ENCODE measurements at regions not wholly inside any gene's neighbourhood (a gene's known extent, or its start where the extent isn't known, plus 50 kb on each side); places are given as distances from the start of the nearest gene placed in this dataset.

- WGBS, 2 experiments (ENCODE audit: extremely low coverage in 1 of 2, insufficient coverage in 1 of 2, insufficient read length in 1 of 2, insufficient replicate concordance in 2 of 2, low coverage in 1 of 2, low lambda C conversion rate in 2 of 2, missing lambda C conversion rate in 1 of 2): 95% methylated on average over 5 of the region's 5 CpGs; no CpG with 5 or more reads in 1 of the 2 experiments
- no peaks in the 10 kb centered on the region for H3K36me3 ChIP-seq (ENCODE audit: control insufficient read depth in 2 of 4, insufficient read depth in 4 of 4, low read length in 3 of 4)
- no peaks in the 10 kb centered on the region for H3K9me3 ChIP-seq (ENCODE audit: insufficient read depth in 2 of 2, low read depth in 1 of 2, low read length in 1 of 2)
- no peaks in the 10 kb centered on the region for H3K23me2 ChIP-seq (ENCODE audit: low read depth, low read length)
- no peak overlapping the region for H2BK15ac ChIP-seq (ENCODE audit: low read length)
- no peak overlapping the region for H3K4me2 ChIP-seq (ENCODE audit: insufficient read depth in 1 of 2, low read depth in 2 of 2, low read length in 2 of 2)
- H3K4me1 ChIP-seq (replicated peaks in 1 of 4; ENCODE audit: control insufficient read depth in 3 of 4, insufficient read depth in 4 of 4, low read length in 3 of 4): no peaks in the 10 kb centered on the region
- no peak for FAIRE-seq
- H3K56ac ChIP-seq (replicated peaks; ENCODE audit: insufficient read length, low read depth, low read length): no peak overlapping the region
- no peaks in the 10 kb centered on the region for H3K79me1 ChIP-seq (ENCODE audit: low read depth, low read length)
- no peak for DNase-seq (ENCODE audit: low read depth in 1 of 2, low spot score in 2 of 2)
- peaks cover 0 to 2% (median 1%) of the 10 kb centered on the region in 4 experiments; a peak in 2 of 7 replicates for H3K27me3 ChIP-seq (replicated peaks in 1 of 4; ENCODE audit: control insufficient read depth in 3 of 4, extremely low read depth in 1 of 4, insufficient read depth in 3 of 4, low read length in 3 of 4)
- no peak overlapping the region for H3K18ac ChIP-seq (ENCODE audit: extremely low read depth, low read length)
- no peak overlapping the region for H3K27ac ChIP-seq (ENCODE audit: low read depth, low read length)
- H2BK20ac ChIP-seq (ENCODE audit: low read length): no peak overlapping the region
- no peak overlapping the region for H2AK5ac ChIP-seq (ENCODE audit: low read depth, low read length)
- H4K20me1 ChIP-seq (replicated peaks in 1 of 2; ENCODE audit: control insufficient read depth in 1 of 2, insufficient read depth in 2 of 2, low read length in 2 of 2): no peaks in the 10 kb centered on the region
- no peaks in the 10 kb centered on the region for H3K79me2 ChIP-seq (ENCODE audit: control insufficient read depth in 1 of 2, insufficient read depth in 2 of 2, low read length in 2 of 2)
- no peak overlapping the region for H3K14ac ChIP-seq (ENCODE audit: insufficient read length)
- no peak overlapping the region for H2BK120ac ChIP-seq (replicated peaks; ENCODE audit: low read depth, low read length)
- H3K4me3 ChIP-seq (ENCODE audit: extremely low read depth in 1 of 4, insufficient read depth in 2 of 4, low read depth in 3 of 4, low read length in 4 of 4): no peak overlapping the region
- no peak overlapping the region for H2AFZ ChIP-seq (ENCODE audit: low read length)
- H3K4ac ChIP-seq (replicated peaks; ENCODE audit: insufficient read length, low read depth, low read length): no peak overlapping the region
- CTCF ChIA-PET (ENCODE audit: partially characterized antibody): interaction anchor here (1.4 to 3.6 kb wide), 5 partner anchors 12 to 162 kb away, joined by 4 to 20 read pairs (median 6); no protein-coding TSS in a partner anchor
- H2BK12ac ChIP-seq (ENCODE audit: low read depth, low read length): no peak overlapping the region
- H4K8ac ChIP-seq (ENCODE audit: extremely low read depth, insufficient read depth, low read length): no peak overlapping the region
- no peak for TF ChIP-seq RBBP5 (IDR thresholded peaks at IDR 0.05; ENCODE audit: borderline replicate concordance, low read depth, low read length)
- TF ChIP-seq KDM5A (IDR thresholded peaks at IDR 0.05; ENCODE audit: low read length): no peak
- no peak for TF ChIP-seq RAD21 (IDR thresholded peaks at IDR 0.05 in 1 of 2, conservative IDR thresholded peaks at IDR 0.05 in 1 of 2; ENCODE audit: low read depth in 2 of 2, low read length in 2 of 2)
- no peak for TF ChIP-seq SAP30 (IDR thresholded peaks at IDR 0.05; ENCODE audit: insufficient read depth, insufficient replicate concordance, low read length)
- TF ChIP-seq SP4 (IDR thresholded peaks at IDR 0.05; ENCODE audit: low read length): no peak
- no peak for TF ChIP-seq EGR1 (IDR thresholded peaks at IDR 0.05; ENCODE audit: borderline replicate concordance, low read depth, low read length)
- no peak for TF ChIP-seq MAX (IDR thresholded peaks at IDR 0.05)
- TF ChIP-seq TBP (IDR thresholded peaks at IDR 0.05; ENCODE audit: low read depth, low read length): no peak
- TF ChIP-seq TAF1 (IDR thresholded peaks at IDR 0.05; ENCODE audit: low read depth, low read length): no peak
- H4K5ac ChIP-seq (ENCODE audit: insufficient read length, low read depth, low read length): no peak overlapping the region
- no peak overlapping the region for H2BK5ac ChIP-seq (ENCODE audit: low read depth, low read length)
- POLR2A ChIA-PET (ENCODE audit: partially characterized antibody): interaction anchor here (0.6 to 1.5 kb wide), 2 partner anchors 11 to 214 kb away, joined by 3 read pairs; no protein-coding TSS in a partner anchor
- no peak overlapping the region for H3K23ac ChIP-seq (ENCODE audit: insufficient read length)
- no peak overlapping the region for H3K9ac ChIP-seq (replicated peaks in 1 of 4; ENCODE audit: extremely low read depth in 1 of 4, low read depth in 3 of 4, low read length in 3 of 4)
- no peak overlapping the region for H4K91ac ChIP-seq (replicated peaks; ENCODE audit: insufficient read length, low read length)
Measured at GRCh38 chr5:133782736-133783135, 170.4 kb upstream of the FSTL4 start.
